Thoracic aorta (tissue), 2 donors: ENCODE measurements at regions not wholly inside any gene's neighbourhood (a gene's known extent, or its start where the extent isn't known, plus 50 kb on each side); places are given as distances from the start of the nearest gene placed in this dataset.

Experiments
- ATAC-seq: fragments of 150-250 bp; one replicate; pipeline ENCODE4 v1.8.0; 2017; ENCODE audit warnings: low read depth; ENCODE audit not compliant: insufficient number of reproducible peaks, low FRiP score
- DNase-seq: peaks from one replicate; pipeline ENCODE4 v3.0.0-alpha.2; 2020; ENCODE audit warnings: low spot score
- H3K27ac ChIP-seq, 2 donors: fragments of 200-600 bp; sonication (generic); 1 replicate in 1 of 2; 2 replicates in 1 of 2; pipeline ENCODE4 v1.5.1; 2016; ENCODE audit warnings: mild to moderate bottlenecking in 2 of 2, moderate library complexity in 2 of 2
- H3K27me3 ChIP-seq: fragments of 200-600 bp; sonication (generic); replicated peaks from 2 replicates; pipeline ENCODE4 v1.6.0; 2016; ENCODE audit warnings: mild to moderate bottlenecking; ENCODE audit not compliant: insufficient read depth
- H3K36me3 ChIP-seq: fragments of 200-600 bp; sonication (generic); one replicate; pipeline ENCODE4 v1.5.1; 2016
- H3K4me1 ChIP-seq, 2 donors: fragments of 200-600 bp; sonication (generic); 1 replicate in 1 of 2; 2 replicates in 1 of 2; pipeline versions ENCODE4 v1.5.1 to v1.6.0; 2016; ENCODE audit warnings: low read depth in 2 of 2, mild to moderate bottlenecking in 1 of 2; ENCODE audit not compliant: control insufficient read depth in 1 of 2
- H3K4me3 ChIP-seq: fragments of 200-600 bp; sonication (generic); 2 replicates; pipeline ENCODE4 v1.5.1; 2016; ENCODE audit warnings: mild to moderate bottlenecking
- H3K9me3 ChIP-seq: fragments of 200-600 bp; sonication (generic); 2 replicates; pipeline ENCODE4 v1.5.1; 2016
- TF ChIP-seq, protein P1 (sequence below): fragments of 200-600 bp; sonication (generic); IDR thresholded peaks from one replicate; pipeline ENCODE4 v1.5.1; 2019; ENCODE audit warnings: antibody characterized with exemption

- Histone ChIP-seq H3K9me3 (no peaks in the 10 kb centered on the region), H3K36me3 (no peaks in the 10 kb centered on the region), H3K4me3 (no peak overlapping the region), H3K4me1 (peaks cover 4 to 20% of the 10 kb centered on the region in 2 donors), H3K27ac (no peak overlapping the region), H3K27me3 (no peaks in the 10 kb centered on the region)
- TF ChIP-seq, protein P1, sequence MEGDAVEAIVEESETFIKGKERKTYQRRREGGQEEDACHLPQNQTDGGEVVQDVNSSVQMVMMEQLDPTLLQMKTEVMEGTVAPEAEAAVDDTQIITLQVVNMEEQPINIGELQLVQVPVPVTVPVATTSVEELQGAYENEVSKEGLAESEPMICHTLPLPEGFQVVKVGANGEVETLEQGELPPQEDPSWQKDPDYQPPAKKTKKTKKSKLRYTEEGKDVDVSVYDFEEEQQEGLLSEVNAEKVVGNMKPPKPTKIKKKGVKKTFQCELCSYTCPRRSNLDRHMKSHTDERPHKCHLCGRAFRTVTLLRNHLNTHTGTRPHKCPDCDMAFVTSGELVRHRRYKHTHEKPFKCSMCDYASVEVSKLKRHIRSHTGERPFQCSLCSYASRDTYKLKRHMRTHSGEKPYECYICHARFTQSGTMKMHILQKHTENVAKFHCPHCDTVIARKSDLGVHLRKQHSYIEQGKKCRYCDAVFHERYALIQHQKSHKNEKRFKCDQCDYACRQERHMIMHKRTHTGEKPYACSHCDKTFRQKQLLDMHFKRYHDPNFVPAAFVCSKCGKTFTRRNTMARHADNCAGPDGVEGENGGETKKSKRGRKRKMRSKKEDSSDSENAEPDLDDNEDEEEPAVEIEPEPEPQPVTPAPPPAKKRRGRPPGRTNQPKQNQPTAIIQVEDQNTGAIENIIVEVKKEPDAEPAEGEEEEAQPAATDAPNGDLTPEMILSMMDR, result no peak
- DNase-seq (no peak), ATAC-seq (no peak)
Observed at GRCh38 chr6:4603856-4604369, 172.3 kb upstream of the CDYL start.

DNA sequence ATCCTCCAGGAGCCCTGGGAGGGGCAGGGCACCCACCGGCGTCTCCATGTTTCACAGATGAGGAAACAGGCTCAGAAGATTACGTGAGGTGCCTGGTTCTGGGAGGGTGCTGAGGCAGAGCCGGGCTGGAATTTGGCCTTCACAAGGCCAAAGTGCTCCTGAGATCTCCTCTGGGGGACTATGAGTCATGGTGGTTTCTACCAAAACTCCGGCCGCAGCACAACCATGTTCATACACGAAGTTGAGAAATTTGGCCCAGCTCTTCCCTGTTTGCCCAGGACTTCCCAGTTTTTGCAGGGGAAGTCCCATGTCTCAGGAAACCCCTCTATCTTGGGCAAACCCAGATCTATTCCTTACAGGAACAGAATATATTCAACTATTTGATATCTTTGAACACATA lies 172.9 kb upstream of the CDYL start:
- DNase-seq, result no peak
- TF ChIP-seq, protein P1, result no peak
- H3K36me3 ChIP-seq, result no peaks in the 10 kb centered on the region
- H3K4me1 ChIP-seq, result peaks cover 4 to 20% of the 10 kb centered on the region in 2 donors
- H3K27ac ChIP-seq, result no peak overlapping the region
- no peaks in the 10 kb centered on the region for H3K9me3 ChIP-seq
- no peaks in the 10 kb centered on the region for H3K27me3 ChIP-seq
- no peak overlapping the region for H3K4me3 ChIP-seq
- no peak for ATAC-seq

- TF ChIP-seq, protein P1, result no peak
- H3K36me3 ChIP-seq, result no peaks in the 10 kb centered on the region
- no peak overlapping the region for H3K4me3 ChIP-seq
- no peak for DNase-seq
- H3K9me3 ChIP-seq, result no peaks in the 10 kb centered on the region
- no peak for ATAC-seq
- H3K4me1 ChIP-seq, result no peaks in the 10 kb centered on the region
- no peak overlapping the region for H3K27ac ChIP-seq
- no peaks in the 10 kb centered on the region for H3K27me3 ChIP-seq
Observed at GRCh38 chr6:4599924-4600323, 176.3 kb upstream of the CDYL start.

- DNase-seq (no peak), ATAC-seq (no peak)
- TF ChIP-seq, protein P1, result no peak
- Histone ChIP-seq H3K4me3 (no peak overlapping the region), H3K36me3 (no peaks in the 10 kb centered on the region), H3K4me1 (no peaks in the 10 kb centered on the region), H3K9me3 (no peaks in the 10 kb centered on the region), H3K27ac (no peak overlapping the region), H3K27me3 (no peaks in the 10 kb centered on the region)
Observed at GRCh38 chr6:4598384-4598995, 177.7 kb upstream of the CDYL start.

- Histone ChIP-seq H3K36me3 (no peaks in the 10 kb centered on the region), H3K27ac (no peak overlapping the region), H3K27me3 (no peaks in the 10 kb centered on the region), H3K9me3 (no peaks in the 10 kb centered on the region), H3K4me3 (no peak overlapping the region), H3K4me1 (no peaks in the 10 kb centered on the region)
- no peak for ATAC-seq
- TF ChIP-seq, protein P1, result no peak
- DNase-seq, result no peak
Observed at GRCh38 chr6:4593951-4594350, 182.3 kb upstream of the CDYL start.
